ENCODE measurements at regions not wholly inside any gene's neighbourhood (a gene's known extent, or its start where the extent isn't known, plus 50 kb on each side); places are given as distances from the start of the nearest gene placed in this dataset.

DNA sequence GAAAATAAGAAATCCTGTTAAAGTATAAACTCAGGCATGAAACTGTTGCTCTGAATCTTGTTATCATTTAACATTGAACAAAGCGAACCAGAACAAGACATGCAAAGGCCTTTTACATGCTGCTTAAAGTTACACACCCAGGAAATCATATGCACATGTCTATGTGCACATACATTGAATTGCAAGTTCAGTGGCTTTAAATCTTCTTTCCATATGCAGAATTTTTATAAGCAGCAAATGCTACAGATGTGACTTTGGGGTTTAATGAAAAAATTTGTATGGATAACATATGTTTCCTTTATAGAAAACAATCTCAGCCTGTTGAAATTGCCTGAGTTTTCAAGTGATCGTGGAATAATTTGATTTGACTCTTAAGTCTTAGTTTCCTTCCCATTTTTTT is 193.9 kb downstream of the AEBP2 start:
- TF ChIP-seq, protein P1, sequence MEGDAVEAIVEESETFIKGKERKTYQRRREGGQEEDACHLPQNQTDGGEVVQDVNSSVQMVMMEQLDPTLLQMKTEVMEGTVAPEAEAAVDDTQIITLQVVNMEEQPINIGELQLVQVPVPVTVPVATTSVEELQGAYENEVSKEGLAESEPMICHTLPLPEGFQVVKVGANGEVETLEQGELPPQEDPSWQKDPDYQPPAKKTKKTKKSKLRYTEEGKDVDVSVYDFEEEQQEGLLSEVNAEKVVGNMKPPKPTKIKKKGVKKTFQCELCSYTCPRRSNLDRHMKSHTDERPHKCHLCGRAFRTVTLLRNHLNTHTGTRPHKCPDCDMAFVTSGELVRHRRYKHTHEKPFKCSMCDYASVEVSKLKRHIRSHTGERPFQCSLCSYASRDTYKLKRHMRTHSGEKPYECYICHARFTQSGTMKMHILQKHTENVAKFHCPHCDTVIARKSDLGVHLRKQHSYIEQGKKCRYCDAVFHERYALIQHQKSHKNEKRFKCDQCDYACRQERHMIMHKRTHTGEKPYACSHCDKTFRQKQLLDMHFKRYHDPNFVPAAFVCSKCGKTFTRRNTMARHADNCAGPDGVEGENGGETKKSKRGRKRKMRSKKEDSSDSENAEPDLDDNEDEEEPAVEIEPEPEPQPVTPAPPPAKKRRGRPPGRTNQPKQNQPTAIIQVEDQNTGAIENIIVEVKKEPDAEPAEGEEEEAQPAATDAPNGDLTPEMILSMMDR (conservative IDR thresholded peaks at IDR 0.05 in 1 of 2, IDR thresholded peaks at IDR 0.05 in 1 of 2; ENCODE audit: low read depth in 1 of 2, low read length in 2 of 2) = no peak
- no peak for TF ChIP-seq EZH2 (IDR thresholded peaks at IDR 0.05; ENCODE audit: low read length, missing control alignments)

All from fibroblast of lung (primary cell).